ENCODE measurements at regions not wholly inside any gene's neighbourhood (a gene's known extent, or its start where the extent isn't known, plus 50 kb on each side); places are given as distances from the start of the nearest gene placed in this dataset.
"Not testable (repeated sequence)": the region's sequence is repeated elsewhere in the genome, so short reads cannot be mapped to it uniquely, and the experiment has no call there.

DNA sequence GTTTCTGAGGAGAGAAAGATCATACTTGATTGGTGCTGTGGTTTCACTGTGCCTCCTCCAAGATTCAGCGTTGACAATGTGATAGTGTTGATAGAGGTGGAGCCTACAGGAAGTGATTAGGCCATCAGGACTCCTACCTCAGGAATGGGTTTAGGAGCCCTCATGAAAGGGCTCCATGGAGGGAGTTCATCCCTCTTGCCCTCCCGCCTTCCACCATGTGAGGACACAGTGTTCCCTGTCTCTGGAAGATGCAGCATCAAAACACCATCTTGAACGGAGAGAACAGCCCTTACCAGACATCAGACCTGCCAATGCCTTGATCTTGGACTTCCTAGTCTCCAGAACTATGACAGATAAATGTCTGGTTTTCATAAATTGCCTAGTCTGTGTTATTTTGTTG lies 156.7 kb downstream of the FOXD4L6 start:
- TF ChIP-seq, protein P1, sequence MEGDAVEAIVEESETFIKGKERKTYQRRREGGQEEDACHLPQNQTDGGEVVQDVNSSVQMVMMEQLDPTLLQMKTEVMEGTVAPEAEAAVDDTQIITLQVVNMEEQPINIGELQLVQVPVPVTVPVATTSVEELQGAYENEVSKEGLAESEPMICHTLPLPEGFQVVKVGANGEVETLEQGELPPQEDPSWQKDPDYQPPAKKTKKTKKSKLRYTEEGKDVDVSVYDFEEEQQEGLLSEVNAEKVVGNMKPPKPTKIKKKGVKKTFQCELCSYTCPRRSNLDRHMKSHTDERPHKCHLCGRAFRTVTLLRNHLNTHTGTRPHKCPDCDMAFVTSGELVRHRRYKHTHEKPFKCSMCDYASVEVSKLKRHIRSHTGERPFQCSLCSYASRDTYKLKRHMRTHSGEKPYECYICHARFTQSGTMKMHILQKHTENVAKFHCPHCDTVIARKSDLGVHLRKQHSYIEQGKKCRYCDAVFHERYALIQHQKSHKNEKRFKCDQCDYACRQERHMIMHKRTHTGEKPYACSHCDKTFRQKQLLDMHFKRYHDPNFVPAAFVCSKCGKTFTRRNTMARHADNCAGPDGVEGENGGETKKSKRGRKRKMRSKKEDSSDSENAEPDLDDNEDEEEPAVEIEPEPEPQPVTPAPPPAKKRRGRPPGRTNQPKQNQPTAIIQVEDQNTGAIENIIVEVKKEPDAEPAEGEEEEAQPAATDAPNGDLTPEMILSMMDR (IDR thresholded peaks at IDR 0.05): not testable (repeated sequence)
- not testable (repeated sequence) for TF ChIP-seq POLR2A (IDR thresholded peaks at IDR 0.05)

All from breast epithelium (tissue), 3 donors.